Endothelial cell of umbilical vein (primary cell): ENCODE measurements at regions not wholly inside any gene's neighbourhood (a gene's known extent, or its start where the extent isn't known, plus 50 kb on each side); places are given as distances from the start of the nearest gene placed in this dataset.

Experiments used
- BruUV-seq: library from RNA; stranded (reverse); fragments of 400-500 nt; replicated peaks from 2 replicates; lab custom pipeline; 2021; lab: Mats Ljungman, UMichigan
- CTCF ChIA-PET: fragments of 300-600, 350-600 bp; sonication (Branson Sonifier 250); formaldehyde crosslinking; loops from one replicate; lab custom pipeline; 2021; ENCODE audit warnings: antibody characterized with exemption, inconsistent platforms; lab: Charles Lee
- POLR2A ChIA-PET: fragments of 300-600, 350-600 bp; sonication (Branson Sonifier 250); formaldehyde crosslinking; loops from one replicate; lab custom pipeline; 2021; ENCODE audit warnings: antibody characterized with exemption, inconsistent platforms; lab: Charles Lee
- DNase-seq: peaks from one replicate; pipeline ENCODE4 v3.0.0-alpha.2; 2011; ENCODE audit warnings: low read depth, low spot score
- FAIRE-seq: peaks from 2 replicates; lab custom pipeline; 2011; peaks lifted over from hg19 to GRCh38; lab: Jason Lieb, UNC
- H2AFZ ChIP-seq: 2 replicates; pipeline ENCODE4 v1.6.0; 2012; ENCODE audit warnings: low read depth, low read length, control low read depth, inconsistent platforms
- H3K27ac ChIP-seq: 2 replicates; pipeline ENCODE4 v1.5.1; 2011; ENCODE audit warnings: low read depth, mild to moderate bottlenecking, control low read depth, low read length, moderate library complexity; ENCODE audit not compliant: insufficient read depth
- H3K27me3 ChIP-seq, 2 experiments: 2 replicates each; pipeline versions ENCODE4 v1.6.0 to v1.6.1; 2011; ENCODE audit warnings: low read length in 2 of 2, mixed read lengths in 1 of 2; ENCODE audit not compliant: control insufficient read depth in 2 of 2, insufficient read depth in 2 of 2
- H3K36me3 ChIP-seq, 2 experiments: 2 replicates in 1 of 2; 3 replicates in 1 of 2; pipeline ENCODE4 v1.5.1; 2011; ENCODE audit warnings: low read length in 2 of 2, mild to moderate bottlenecking in 1 of 2, moderate library complexity in 1 of 2; ENCODE audit not compliant: control insufficient read depth in 2 of 2, insufficient read depth in 2 of 2; ENCODE audit errors: extremely low read depth in 1 of 2
- H3K4me1 ChIP-seq: 3 replicates; pipeline ENCODE4 v1.5.1; 2011; ENCODE audit warnings: mild to moderate bottlenecking, low read length; ENCODE audit not compliant: control insufficient read depth, insufficient read depth; ENCODE audit errors: extremely low read depth
- H3K4me2 ChIP-seq: 2 replicates; pipeline ENCODE4 v1.6.1; 2011; ENCODE audit warnings: low read length, control low read depth, mixed read lengths; ENCODE audit not compliant: insufficient read depth
- H3K4me3 ChIP-seq, 3 experiments: fragments of 200-600 bp in 1 of 3; sonication (generic), shearing (Covaris generic) in 1 of 3; replicated peaks in 1 of 3; 2 replicates each; pipeline ENCODE4 v1.5.1; 2011 to 2016; ENCODE audit warnings: control low read depth in 3 of 3, low read length in 3 of 3, mild to moderate bottlenecking in 2 of 3, inconsistent platforms in 1 of 3, low read depth in 1 of 3, moderate library complexity in 1 of 3; ENCODE audit not compliant: insufficient read depth in 1 of 3
- H3K79me2 ChIP-seq: 2 replicates; pipeline ENCODE4 v1.6.0; 2012; ENCODE audit warnings: low read length, inconsistent platforms; ENCODE audit not compliant: control insufficient read depth, insufficient read depth
- H3K9ac ChIP-seq: replicated peaks from 2 replicates; pipeline ENCODE3; 2011; ENCODE audit warnings: low read length, control low read depth; ENCODE audit not compliant: insufficient read depth; ENCODE audit errors: extremely low read depth
- H3K9me1 ChIP-seq: replicated peaks from 3 replicates; pipeline ENCODE4 v1.6.0; 2011; ENCODE audit warnings: mild to moderate bottlenecking, low read length; ENCODE audit not compliant: control insufficient read depth, insufficient read depth; ENCODE audit errors: extremely low read depth
- H3K9me3 ChIP-seq: replicated peaks from 2 replicates; pipeline ENCODE4 v1.5.1; 2012; ENCODE audit warnings: low read length, inconsistent platforms; ENCODE audit not compliant: control insufficient read depth, insufficient read depth
- H4K20me1 ChIP-seq: replicated peaks from 2 replicates; pipeline ENCODE3; 2011; ENCODE audit warnings: mild to moderate bottlenecking, low read length; ENCODE audit not compliant: control insufficient read depth, insufficient read depth; ENCODE audit errors: extremely low read depth
- CTCF ChIP-seq, 2 donors: IDR thresholded peaks; 1 replicate in 1 of 2; 2 replicates in 1 of 2; pipeline ENCODE4 v1.5.1; 2011; ENCODE audit warnings: low read length in 2 of 2, mild to moderate bottlenecking in 2 of 2, moderate library complexity in 2 of 2, control low read depth in 1 of 2, inconsistent platforms in 1 of 2, low read depth in 1 of 2; ENCODE audit not compliant: insufficient read depth in 1 of 2; ENCODE audit errors: extremely low read depth in 1 of 2
- EZH2 ChIP-seq: IDR thresholded peaks from 2 replicates; pipeline ENCODE4 v1.6.1; 2012; ENCODE audit warnings: borderline replicate concordance, low read depth, mild to moderate bottlenecking, moderate library complexity, low read length, inconsistent platforms; ENCODE audit not compliant: severe bottlenecking
- FOS ChIP-seq: IDR thresholded peaks from 2 replicates; pipeline ENCODE4 v1.6.1; 2011; ENCODE audit warnings: mild to moderate bottlenecking, low read length, moderate library complexity, borderline replicate concordance; ENCODE audit not compliant: insufficient read depth
- GATA2 ChIP-seq: IDR thresholded peaks from 2 replicates; pipeline ENCODE4 v1.7.0; 2011; ENCODE audit warnings: low read depth, mild to moderate bottlenecking, moderate library complexity, mixed read lengths, low read length; ENCODE audit not compliant: insufficient read length, insufficient read depth
- JUN ChIP-seq: IDR thresholded peaks from 2 replicates; pipeline ENCODE4 v1.6.1; 2011; ENCODE audit warnings: borderline replicate concordance, low read depth; ENCODE audit not compliant: insufficient read length, insufficient read depth
- MAX ChIP-seq: IDR thresholded peaks from 2 replicates; pipeline ENCODE4 v1.6.1; 2011; ENCODE audit not compliant: insufficient read depth, insufficient read length
- MYC ChIP-seq: IDR thresholded peaks from one replicate; pipeline ENCODE4 v1.6.1; 2011; ENCODE audit warnings: mild to moderate bottlenecking, low read depth, low read length
- POLR2A ChIP-seq: IDR thresholded peaks from 2 replicates; pipeline ENCODE4 v1.6.1; 2012; ENCODE audit warnings: low read depth, mild to moderate bottlenecking, control low read depth, low read length
- POLR2AphosphoS5 ChIP-seq: IDR thresholded peaks from 2 replicates; pipeline ENCODE4 v1.6.1; 2012; ENCODE audit warnings: low read depth, mild to moderate bottlenecking, control low read depth, low read length, moderate library complexity; ENCODE audit not compliant: insufficient read depth
- dilution Hi-C: fragments of 300-500 bp; cut with MboI; formaldehyde crosslinking; loops from one replicate; pipeline ENCODE4 v1.15.0; 2019; ENCODE audit warnings: low sequenced_read_pairs; ENCODE audit not compliant: extremely low pct_ligation_motif_present
- intact Hi-C: fragments of 100-400 bp; cut with micrococcal nuclease; formaldehyde crosslinking; loops from one replicate; pipeline ENCODE4 v1.10.0; 2022

- no peak for FAIRE-seq
These were observed 114.9 kb upstream of the ID2 start for GRCh38 chr2:8566774-8567468.

More at GRCh38 chr2:8566774-8567468, 114.9 kb upstream of the ID2 start:
- BruUV-seq = no TSS peak
- H4K20me1 ChIP-seq = no peaks in the 10 kb centered on the region
- no peaks in the 10 kb centered on the region for H3K9me3 ChIP-seq
- no peaks in the 10 kb centered on the region for H3K36me3 ChIP-seq
- H3K27ac ChIP-seq = no peak overlapping the region
- H3K79me2 ChIP-seq = no peaks in the 10 kb centered on the region
- dilution Hi-C loops = no loop called here
- ChIA-PET CTCF (no interaction called here), POLR2A (no interaction called here)
- no peaks in the 10 kb centered on the region for H3K9me1 ChIP-seq
- no peak overlapping the region for H3K4me3 ChIP-seq
- no peak overlapping the region for H3K4me2 ChIP-seq
- TF ChIP-seq EZH2 (no peak), CTCF (IDR thresholded peaks at IDR 0.05; ENCODE audit: extremely low read depth in 1 of 2, insufficient read depth in 1 of 2, low read depth in 1 of 2, low read length in 2 of 2) (no peak), MAX (no peak), JUN (no peak), POLR2AphosphoS5 (no peak), FOS (no peak), MYC (no peak), GATA2 (no peak), POLR2A (no peak)
- no peaks in the 10 kb centered on the region for H3K27me3 ChIP-seq
- no peaks in the 10 kb centered on the region for H3K4me1 ChIP-seq
- no peak for DNase-seq
- no peak overlapping the region for H3K9ac ChIP-seq
- H2AFZ ChIP-seq = no peak overlapping the region
- intact Hi-C loops = no loop called here
